KOPT-K1 (cell line): ENCODE measurements at regions not wholly inside any gene's neighbourhood (a gene's known extent, or its start where the extent isn't known, plus 50 kb on each side); places are given as distances from the start of the nearest gene placed in this dataset.
"Not testable (repeated sequence)": the region's sequence is repeated elsewhere in the genome, so short reads cannot be mapped to it uniquely, and the experiment has no call there.

Source experiments
- H3K27ac ChIP-seq: fragments of 200-600 bp; sonication (generic); 2 replicates; pipeline ENCODE4 v1.5.1; 2016; ENCODE audit warnings: antibody characterized with exemption, mild to moderate bottlenecking, low read depth, low read length; ENCODE audit not compliant: poor library complexity, severe bottlenecking
- H3K36me3 ChIP-seq: fragments of 200-600 bp; sonication (generic); 2 replicates; pipeline ENCODE4 v1.5.1; 2017; ENCODE audit warnings: antibody characterized with exemption, mild to moderate bottlenecking, low read length, moderate library complexity; ENCODE audit not compliant: insufficient read depth
- H3K9me3 ChIP-seq: fragments of 200-600 bp; sonication (generic); 2 replicates; pipeline ENCODE4 v1.5.1; 2017; ENCODE audit warnings: antibody characterized with exemption, low read length, mild to moderate bottlenecking; ENCODE audit not compliant: insufficient read depth, poor library complexity, severe bottlenecking

GRCh38 chr11:82494988-82495432 lies 238.7 kb downstream of the FAM181B start:
- H3K36me3 ChIP-seq: no peaks in the 10 kb centered on the region
- no peaks in the 10 kb centered on the region for H3K9me3 ChIP-seq
- H3K27ac ChIP-seq: no peak overlapping the region

DNA sequence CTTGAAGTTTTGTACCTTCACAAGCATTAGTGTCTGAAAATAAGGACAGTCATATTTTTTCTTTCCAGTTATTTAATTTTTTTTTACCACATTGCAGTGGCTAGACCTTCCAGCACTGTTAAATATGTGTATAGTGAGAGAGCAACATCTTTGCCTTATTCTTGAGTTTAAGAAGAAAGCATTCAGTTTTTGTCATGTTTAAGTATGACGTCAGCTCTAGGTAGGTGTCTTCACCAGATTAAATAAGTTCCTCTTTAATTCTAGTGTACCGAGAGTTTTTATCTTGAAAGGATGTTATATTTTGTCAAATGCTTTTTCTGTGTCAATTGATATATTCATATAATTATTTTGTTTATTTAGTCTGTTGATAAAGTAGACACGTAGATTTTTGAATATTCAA lies 258.8 kb downstream of the FAM181B start:
- H3K27ac ChIP-seq: no peak overlapping the region
- no peaks in the 10 kb centered on the region for H3K36me3 ChIP-seq
- no peaks in the 10 kb centered on the region for H3K9me3 ChIP-seq

DNA sequence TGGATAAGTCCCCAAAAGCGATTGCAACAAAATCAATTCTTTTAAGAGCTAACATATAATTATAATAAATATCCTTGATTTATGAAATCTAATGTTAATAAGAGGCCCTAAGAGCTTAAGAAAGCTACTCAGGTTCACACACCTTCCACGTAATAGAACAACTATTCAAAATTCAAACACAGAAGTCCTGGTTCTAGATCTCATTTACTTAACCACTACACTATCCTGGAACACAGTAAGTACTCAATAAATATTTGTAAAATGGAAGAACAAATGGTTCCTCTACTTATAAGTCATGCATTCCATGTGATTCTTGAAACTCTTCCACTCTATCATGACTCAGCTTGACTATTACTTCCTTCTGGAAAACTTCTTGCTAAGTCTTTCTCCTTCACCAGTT lies 268.2 kb downstream of the FAM181B start:
- H3K9me3 ChIP-seq: no peaks in the 10 kb centered on the region
- H3K27ac ChIP-seq: no peak overlapping the region
- no peaks in the 10 kb centered on the region for H3K36me3 ChIP-seq

DNA sequence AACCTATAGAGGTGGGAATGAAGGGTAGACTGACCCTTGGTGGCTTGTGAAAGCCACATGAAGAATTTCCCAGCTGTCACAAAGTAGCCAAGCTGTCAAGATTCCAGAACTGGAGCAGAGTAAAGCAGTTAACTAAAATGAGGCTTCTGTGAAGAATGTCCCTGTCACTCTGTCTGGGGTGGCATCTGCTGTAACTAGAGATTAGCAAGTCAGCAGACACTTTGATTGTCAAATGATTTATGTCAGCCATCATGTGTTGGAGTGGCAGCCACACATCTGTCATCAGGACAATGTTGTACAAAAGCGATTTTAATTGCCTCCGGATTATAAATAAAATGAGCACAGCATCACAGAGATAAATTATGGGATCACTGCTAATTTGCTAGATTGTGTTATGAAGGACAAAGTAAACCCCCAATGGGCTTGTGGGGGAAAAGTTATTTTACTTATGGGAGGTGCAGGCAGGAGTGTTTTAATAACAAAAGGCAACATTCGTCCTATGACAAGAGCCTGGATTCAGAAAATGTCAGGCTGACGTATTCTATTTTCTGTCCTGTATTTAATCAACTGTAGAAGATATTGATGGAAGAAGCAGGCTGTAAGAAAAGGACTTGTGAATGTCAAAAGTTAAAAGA lies 270.9 kb downstream of the FAM181B start:
- H3K27ac ChIP-seq: no peak overlapping the region
- no peaks in the 10 kb centered on the region for H3K36me3 ChIP-seq
- no peaks in the 10 kb centered on the region for H3K9me3 ChIP-seq

DNA sequence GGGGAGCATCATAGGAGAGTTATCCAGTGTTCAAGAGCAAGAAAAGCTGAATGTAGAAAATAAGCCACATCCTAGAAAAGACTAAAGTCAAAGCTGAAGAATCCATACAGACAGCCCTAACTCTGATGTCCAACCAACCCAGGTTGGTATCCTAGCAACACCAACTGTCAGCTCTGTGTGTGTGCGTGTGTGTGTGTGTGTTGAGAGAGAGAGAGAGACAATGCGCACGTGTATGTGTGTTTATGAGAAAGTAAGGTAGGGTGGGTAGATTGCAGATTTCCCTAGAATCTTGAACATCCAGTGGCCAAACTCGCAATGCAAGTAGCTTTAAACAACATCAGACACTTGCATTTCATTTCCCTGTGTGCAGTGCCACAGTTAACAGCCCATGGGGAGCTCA lies 274.9 kb downstream of the FAM181B start:
- Histone ChIP-seq H3K36me3 (no peaks in the 10 kb centered on the region), H3K9me3 (no peaks in the 10 kb centered on the region), H3K27ac (no peak overlapping the region)

DNA sequence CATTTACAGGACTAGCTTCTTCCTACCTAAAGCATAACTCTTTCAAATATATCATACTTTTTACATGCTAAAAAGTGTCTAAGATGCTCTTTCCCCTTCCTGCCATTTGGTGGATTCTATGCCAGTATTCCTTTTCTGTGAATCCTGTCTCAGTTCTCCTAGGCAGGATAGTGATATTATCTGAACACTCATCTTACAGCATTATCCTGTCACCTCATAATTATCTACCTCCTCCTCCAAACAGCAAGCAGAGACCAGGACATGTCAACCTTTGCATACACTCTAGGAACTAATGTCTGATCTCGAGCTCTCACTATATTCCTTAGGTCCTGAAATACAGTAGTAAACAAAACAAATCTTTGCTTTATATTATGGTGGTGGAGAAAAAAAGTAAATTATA lies 275.5 kb downstream of the FAM181B start:
- Histone ChIP-seq H3K9me3 (no peaks in the 10 kb centered on the region), H3K36me3 (no peaks in the 10 kb centered on the region), H3K27ac (no peak overlapping the region)

- no peak overlapping the region for H3K27ac ChIP-seq
- no peaks in the 10 kb centered on the region for H3K36me3 ChIP-seq
- no peaks in the 10 kb centered on the region for H3K9me3 ChIP-seq
These were observed 282.7 kb downstream of the FAM181B start for GRCh38 chr11:82450996-82451395.

DNA sequence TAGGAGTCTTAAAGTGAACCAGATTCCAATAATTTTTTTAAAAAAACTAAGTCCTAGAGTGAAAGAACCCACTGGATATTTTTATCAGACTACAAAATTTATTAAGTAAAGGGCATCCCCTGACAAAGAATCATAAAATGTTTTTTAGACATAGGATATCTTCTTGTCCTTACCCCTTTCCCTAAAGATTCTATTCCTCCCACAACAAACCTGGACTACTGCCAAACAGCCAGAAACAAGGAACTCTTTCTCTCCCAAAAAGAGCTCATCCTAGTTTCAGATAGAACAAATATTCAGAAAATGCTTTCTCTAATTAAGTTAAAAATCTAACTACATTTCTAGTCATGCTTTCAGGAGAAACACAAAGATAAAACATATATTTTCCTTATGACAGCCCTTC lies 327.1 kb downstream of the FAM181B start:
- no peaks in the 10 kb centered on the region for H3K36me3 ChIP-seq
- no peak overlapping the region for H3K27ac ChIP-seq
- no peaks in the 10 kb centered on the region for H3K9me3 ChIP-seq

GRCh38 chr11:82405421-82405820 lies 328.2 kb downstream of the FAM181B start:
- Histone ChIP-seq H3K27ac (no peak overlapping the region), H3K36me3 (no peaks in the 10 kb centered on the region), H3K9me3 (no peaks in the 10 kb centered on the region)

- H3K27ac ChIP-seq: no peak overlapping the region
- H3K36me3 ChIP-seq: no peaks in the 10 kb centered on the region
- H3K9me3 ChIP-seq: no peaks in the 10 kb centered on the region
These were observed 328.7 kb downstream of the FAM181B start for GRCh38 chr11:82404981-82405380.

GRCh38 chr11:82403640-82404305 lies 329.9 kb downstream of the FAM181B start:
- no peaks in the 10 kb centered on the region for H3K9me3 ChIP-seq
- no peaks in the 10 kb centered on the region for H3K36me3 ChIP-seq
- H3K27ac ChIP-seq: no peak overlapping the region

DNA sequence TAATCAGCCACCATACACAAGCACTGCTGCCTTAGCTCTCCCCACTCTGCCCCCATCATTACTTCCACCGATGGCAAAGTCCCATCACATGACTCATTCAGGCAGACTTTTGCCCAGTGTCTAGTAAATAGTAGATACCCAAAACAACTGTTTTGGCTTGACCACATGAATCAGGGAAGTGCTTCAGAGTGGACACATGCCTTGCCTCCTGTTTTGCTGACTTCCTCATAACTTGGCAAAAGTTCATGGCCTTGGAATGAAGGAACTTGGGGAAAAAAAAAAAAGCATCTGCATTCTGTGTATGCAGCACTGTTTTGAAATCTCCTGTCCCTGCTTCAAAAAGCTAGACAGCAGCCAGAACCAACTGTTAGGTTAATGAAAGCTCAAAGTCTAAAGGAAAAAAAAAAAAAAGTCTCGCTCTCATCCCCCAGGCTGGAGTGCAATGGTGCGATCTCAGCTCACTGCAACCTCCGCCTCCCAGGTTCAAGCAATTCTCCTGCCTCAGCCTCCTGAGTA lies 335.3 kb downstream of the FAM181B start:
- no peaks in the 10 kb centered on the region for H3K9me3 ChIP-seq
- H3K27ac ChIP-seq: no peak overlapping the region
- H3K36me3 ChIP-seq: no peaks in the 10 kb centered on the region

DNA sequence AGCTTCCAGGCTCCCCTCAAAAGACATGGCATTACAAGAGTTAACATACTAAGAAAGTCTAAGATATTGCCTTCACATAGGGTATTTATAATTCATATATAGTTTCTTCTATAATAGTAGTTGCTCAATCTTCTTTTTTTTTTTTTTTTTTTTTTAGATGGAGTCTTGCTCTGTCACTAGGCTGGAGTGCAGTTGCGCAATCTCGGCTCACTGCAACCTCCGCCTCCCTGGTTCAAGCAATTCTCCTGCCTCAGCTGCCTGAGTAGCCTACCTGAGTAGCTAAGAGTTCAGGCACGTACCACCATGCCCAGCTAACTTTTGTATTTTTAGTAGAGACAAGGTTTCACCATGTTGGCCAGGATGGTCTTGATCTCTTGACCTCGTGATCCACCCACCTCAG lies 337.0 kb downstream of the FAM181B start:
- H3K36me3 ChIP-seq, H3K9me3 ChIP-seq, H3K27ac ChIP-seq: not testable (repeated sequence)

- Histone ChIP-seq H3K36me3 (no peaks in the 10 kb centered on the region), H3K9me3 (no peaks in the 10 kb centered on the region), H3K27ac (no peak overlapping the region)
These were observed 349.4 kb downstream of the FAM181B start for GRCh38 chr11:82384308-82384707.

DNA sequence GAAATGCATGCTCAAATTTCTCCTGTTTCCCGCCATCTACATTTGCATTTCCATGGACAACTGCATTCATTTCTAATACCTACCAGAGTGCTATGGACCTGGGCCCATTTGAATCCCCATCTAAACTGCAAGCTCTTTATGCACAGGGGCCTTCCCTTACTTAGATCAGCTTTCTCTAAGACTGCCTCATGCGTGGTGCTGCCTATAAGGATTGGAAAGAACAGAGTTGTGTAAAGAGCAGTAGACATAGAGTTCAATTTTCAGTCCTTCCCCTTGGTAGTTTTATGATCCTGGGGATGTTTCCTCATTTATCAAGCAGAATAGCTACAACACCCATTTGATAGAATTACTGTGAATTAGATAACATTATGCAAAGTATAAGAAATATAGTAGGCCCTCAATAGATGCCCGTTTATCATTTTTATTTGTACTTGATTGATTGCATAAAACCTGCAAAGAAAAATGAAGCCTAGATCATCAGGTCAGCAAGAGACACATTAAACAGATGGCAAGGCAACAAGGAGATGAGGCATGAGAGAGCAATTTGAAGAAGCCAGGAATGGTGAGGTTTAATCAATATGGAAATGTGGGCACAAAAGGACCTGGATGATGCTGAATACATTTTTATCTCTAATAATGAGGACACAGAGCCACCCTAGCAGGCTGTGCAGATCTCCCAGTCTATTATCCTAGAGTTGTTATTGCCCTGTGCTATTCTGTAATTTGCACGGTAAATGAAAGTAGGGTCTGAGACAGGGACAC lies 359.7 kb downstream of the FAM181B start:
- H3K36me3 ChIP-seq: no peaks in the 10 kb centered on the region
- no peak overlapping the region for H3K27ac ChIP-seq
- no peaks in the 10 kb centered on the region for H3K9me3 ChIP-seq
